ENCODE measurements at regions not wholly inside any gene's neighbourhood (a gene's known extent, or its start where the extent isn't known, plus 50 kb on each side); places are given as distances from the start of the nearest gene placed in this dataset.

GRCh38 chr2:45192481-45192880 lies 183.2 kb upstream of the SIX2 start:
- TF ChIP-seq, protein P1, sequence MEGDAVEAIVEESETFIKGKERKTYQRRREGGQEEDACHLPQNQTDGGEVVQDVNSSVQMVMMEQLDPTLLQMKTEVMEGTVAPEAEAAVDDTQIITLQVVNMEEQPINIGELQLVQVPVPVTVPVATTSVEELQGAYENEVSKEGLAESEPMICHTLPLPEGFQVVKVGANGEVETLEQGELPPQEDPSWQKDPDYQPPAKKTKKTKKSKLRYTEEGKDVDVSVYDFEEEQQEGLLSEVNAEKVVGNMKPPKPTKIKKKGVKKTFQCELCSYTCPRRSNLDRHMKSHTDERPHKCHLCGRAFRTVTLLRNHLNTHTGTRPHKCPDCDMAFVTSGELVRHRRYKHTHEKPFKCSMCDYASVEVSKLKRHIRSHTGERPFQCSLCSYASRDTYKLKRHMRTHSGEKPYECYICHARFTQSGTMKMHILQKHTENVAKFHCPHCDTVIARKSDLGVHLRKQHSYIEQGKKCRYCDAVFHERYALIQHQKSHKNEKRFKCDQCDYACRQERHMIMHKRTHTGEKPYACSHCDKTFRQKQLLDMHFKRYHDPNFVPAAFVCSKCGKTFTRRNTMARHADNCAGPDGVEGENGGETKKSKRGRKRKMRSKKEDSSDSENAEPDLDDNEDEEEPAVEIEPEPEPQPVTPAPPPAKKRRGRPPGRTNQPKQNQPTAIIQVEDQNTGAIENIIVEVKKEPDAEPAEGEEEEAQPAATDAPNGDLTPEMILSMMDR (IDR thresholded peaks at IDR 0.05), result no peak
- H3K9me3 ChIP-seq, result no peaks in the 10 kb centered on the region
- no peak overlapping the region for H3K27ac ChIP-seq
- H3K4me3 ChIP-seq, result no peak overlapping the region
- no peaks in the 10 kb centered on the region for H3K36me3 ChIP-seq
- no peaks in the 10 kb centered on the region for H3K27me3 ChIP-seq (replicated peaks; ENCODE audit: insufficient read depth)
- ATAC-seq (ENCODE audit: insufficient number of reproducible peaks, low FRiP score, low read depth), result no peak
- no peaks in the 10 kb centered on the region for H3K4me1 ChIP-seq (ENCODE audit: control insufficient read depth in 1 of 2, low read depth in 2 of 2)
- DNase-seq (ENCODE audit: low spot score), result no peak

GRCh38 chr2:45191976-45192375 lies 182.7 kb upstream of the SIX2 start:
- ATAC-seq (ENCODE audit: insufficient number of reproducible peaks, low FRiP score, low read depth), result no peak
- TF ChIP-seq, protein P1 (IDR thresholded peaks at IDR 0.05), result no peak
- no peak for DNase-seq (ENCODE audit: low spot score)
- H3K36me3 ChIP-seq, result no peaks in the 10 kb centered on the region
- H3K9me3 ChIP-seq, result no peaks in the 10 kb centered on the region
- no peaks in the 10 kb centered on the region for H3K27me3 ChIP-seq (replicated peaks; ENCODE audit: insufficient read depth)
- no peak overlapping the region for H3K4me3 ChIP-seq
- no peak overlapping the region for H3K27ac ChIP-seq
- H3K4me1 ChIP-seq (ENCODE audit: control insufficient read depth in 1 of 2, low read depth in 2 of 2), result no peaks in the 10 kb centered on the region

- no peak for ATAC-seq (ENCODE audit: insufficient number of reproducible peaks, low FRiP score, low read depth)
These were observed 182.1 kb upstream of the SIX2 start for GRCh38 chr2:45191146-45191863.

DNA sequence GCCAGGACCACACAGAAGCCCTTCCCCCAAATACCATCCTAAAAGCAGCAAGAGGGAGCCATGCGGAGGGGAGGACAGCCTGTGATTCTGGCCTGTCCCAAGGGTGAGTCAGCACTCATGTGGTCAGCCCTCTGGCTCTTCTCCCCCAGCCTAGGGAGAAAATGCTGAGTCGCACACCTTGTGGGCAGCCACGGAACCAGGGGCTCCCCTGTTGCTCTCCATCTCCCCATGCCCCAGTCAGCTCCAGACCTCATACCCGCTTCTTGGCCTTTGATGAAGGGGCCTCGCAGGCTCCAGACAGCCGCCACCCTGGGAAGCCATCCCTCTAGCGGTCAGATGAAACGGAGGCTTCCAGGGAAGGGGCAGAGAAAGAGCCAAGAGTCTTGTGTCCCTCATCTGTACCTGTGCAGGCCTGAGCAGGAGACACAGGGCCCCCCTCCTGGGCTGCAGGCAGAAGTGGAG lies 181.3 kb upstream of the SIX2 start:
- TF ChIP-seq, protein P1 (IDR thresholded peaks at IDR 0.05), result no peak
- no peaks in the 10 kb centered on the region for H3K27me3 ChIP-seq (replicated peaks; ENCODE audit: insufficient read depth)
- ATAC-seq (ENCODE audit: insufficient number of reproducible peaks, low FRiP score, low read depth), result no peak

More at GRCh38 chr2:45191146-45191863, 182.1 kb upstream of the SIX2 start:
- Histone ChIP-seq H3K36me3 (no peaks in the 10 kb centered on the region), H3K27me3 (replicated peaks; ENCODE audit: insufficient read depth) (no peaks in the 10 kb centered on the region), H3K27ac (no peak overlapping the region), H3K9me3 (no peaks in the 10 kb centered on the region), H3K4me3 (no peak overlapping the region), H3K4me1 (ENCODE audit: control insufficient read depth in 1 of 2, low read depth in 2 of 2) (no peaks in the 10 kb centered on the region)
- TF ChIP-seq, protein P1 (IDR thresholded peaks at IDR 0.05), result no peak
- no peak for DNase-seq (ENCODE audit: low spot score)

GRCh38 chr2:45184606-45185005 lies 175.4 kb upstream of the SIX2 start:
- Histone ChIP-seq H3K4me3 (no peak overlapping the region), H3K27ac (no peak overlapping the region), H3K9me3 (no peaks in the 10 kb centered on the region), H3K4me1 (ENCODE audit: control insufficient read depth in 1 of 2, low read depth in 2 of 2) (peaks cover 0 to 13% of the 10 kb centered on the region in 2 donors), H3K36me3 (no peaks in the 10 kb centered on the region), H3K27me3 (replicated peaks; ENCODE audit: insufficient read depth) (no peaks in the 10 kb centered on the region)
- no peak for ATAC-seq (ENCODE audit: insufficient number of reproducible peaks, low FRiP score, low read depth)
- TF ChIP-seq, protein P1 (IDR thresholded peaks at IDR 0.05), result no peak
- DNase-seq (ENCODE audit: low spot score), result no peak

More for the DNA sequence above, 181.3 kb upstream of the SIX2 start:
- DNase-seq (ENCODE audit: low spot score), result no peak
- Histone ChIP-seq H3K4me1 (ENCODE audit: control insufficient read depth in 1 of 2, low read depth in 2 of 2) (no peaks in the 10 kb centered on the region), H3K4me3 (no peak overlapping the region), H3K36me3 (no peaks in the 10 kb centered on the region), H3K27ac (no peak overlapping the region), H3K9me3 (no peaks in the 10 kb centered on the region)

All from thoracic aorta (tissue), 2 donors.